G401.6 (cell line): ENCODE measurements at regions not wholly inside any gene's neighbourhood (a gene's known extent, or its start where the extent isn't known, plus 50 kb on each side); places are given as distances from the start of the nearest gene placed in this dataset.

Experiments used
- FAIRE-seq: peaks from 2 replicates; lab custom pipeline; 2012; peaks lifted over from hg19 to GRCh38; lab: Jason Lieb, UNC

DNA sequence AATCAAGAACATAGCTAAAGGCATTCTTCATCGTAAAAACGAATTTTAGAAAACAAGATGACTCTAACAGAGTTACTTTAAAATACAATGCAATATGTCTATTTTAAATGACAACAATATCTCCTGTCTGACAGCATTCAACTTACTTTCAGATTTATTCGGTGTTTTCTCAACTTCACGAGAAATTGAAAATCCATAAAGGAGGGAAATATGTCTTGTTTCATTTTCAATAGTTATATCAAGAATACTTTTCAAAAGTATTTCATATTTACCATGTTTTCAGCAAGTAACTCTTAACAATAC lies 254.8 kb downstream of the DAD1 start:
- FAIRE-seq, result no peak

DNA sequence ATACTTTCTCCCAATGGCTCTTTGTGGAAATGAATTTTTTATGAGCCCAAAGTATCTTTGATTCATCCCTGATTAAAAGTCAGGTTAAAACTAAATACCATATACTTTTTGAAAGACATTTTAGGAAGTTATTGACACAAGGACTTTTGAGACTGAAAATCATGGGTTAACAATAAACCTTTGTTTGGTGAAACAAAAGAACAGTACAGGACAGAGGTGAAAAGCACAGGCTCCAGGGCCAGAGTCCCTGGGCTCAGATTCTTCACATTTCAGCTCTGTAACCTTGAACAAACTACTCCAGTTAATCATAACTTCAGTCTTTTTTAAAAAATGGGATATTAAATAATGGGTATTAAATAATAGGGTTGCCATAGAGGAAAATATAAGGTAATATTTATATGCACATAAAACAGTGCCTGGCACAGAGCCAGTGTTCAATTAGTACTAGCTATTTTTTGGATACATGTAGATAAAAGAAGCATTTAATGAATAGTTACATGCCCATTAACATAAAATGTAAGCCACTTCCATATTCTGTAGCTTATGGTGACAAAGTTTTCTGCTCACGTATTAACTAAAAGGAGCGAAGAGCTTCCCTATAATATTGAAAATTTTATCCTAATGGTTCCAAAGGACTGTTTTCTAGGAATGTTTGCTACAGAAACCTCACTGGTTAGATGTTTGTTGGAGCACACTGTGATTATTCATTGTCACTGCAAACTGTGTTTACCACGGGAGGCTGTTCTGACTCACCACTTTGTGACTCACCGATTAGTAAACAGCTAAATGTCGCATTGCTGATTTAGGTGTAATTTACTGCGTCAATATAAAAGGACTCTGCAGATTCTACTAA lies 255.4 kb downstream of the DAD1 start:
- no peak for FAIRE-seq

GRCh38 chr14:22332686-22333421 lies 256.2 kb downstream of the DAD1 start:
- FAIRE-seq, result no peak

DNA sequence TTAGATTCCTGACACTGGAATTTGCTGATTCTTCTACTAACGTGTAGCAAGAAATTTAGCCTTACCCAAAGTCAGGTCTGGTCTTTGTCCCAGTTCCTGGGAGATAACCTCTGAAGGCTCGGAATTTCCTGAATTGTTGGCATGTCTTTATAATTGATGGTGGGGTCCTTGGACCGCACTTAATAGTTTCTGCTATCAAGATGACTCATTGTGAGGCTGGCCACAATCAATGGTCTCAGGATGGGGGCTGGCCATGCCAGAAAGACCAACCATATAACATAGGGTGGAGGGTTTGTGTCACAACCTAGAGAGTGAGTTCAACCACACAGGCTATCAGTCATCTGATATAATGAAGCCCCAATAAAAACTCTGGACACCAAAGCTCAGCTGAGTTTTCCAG lies 259.7 kb downstream of the DAD1 start:
- no peak for FAIRE-seq

- no peak for FAIRE-seq
Observed at GRCh38 chr14:22325676-22326400, 263.2 kb downstream of the DAD1 start.

GRCh38 chr14:22320362-22320750 lies 268.7 kb downstream of the DAD1 start:
- FAIRE-seq, result no peak

DNA sequence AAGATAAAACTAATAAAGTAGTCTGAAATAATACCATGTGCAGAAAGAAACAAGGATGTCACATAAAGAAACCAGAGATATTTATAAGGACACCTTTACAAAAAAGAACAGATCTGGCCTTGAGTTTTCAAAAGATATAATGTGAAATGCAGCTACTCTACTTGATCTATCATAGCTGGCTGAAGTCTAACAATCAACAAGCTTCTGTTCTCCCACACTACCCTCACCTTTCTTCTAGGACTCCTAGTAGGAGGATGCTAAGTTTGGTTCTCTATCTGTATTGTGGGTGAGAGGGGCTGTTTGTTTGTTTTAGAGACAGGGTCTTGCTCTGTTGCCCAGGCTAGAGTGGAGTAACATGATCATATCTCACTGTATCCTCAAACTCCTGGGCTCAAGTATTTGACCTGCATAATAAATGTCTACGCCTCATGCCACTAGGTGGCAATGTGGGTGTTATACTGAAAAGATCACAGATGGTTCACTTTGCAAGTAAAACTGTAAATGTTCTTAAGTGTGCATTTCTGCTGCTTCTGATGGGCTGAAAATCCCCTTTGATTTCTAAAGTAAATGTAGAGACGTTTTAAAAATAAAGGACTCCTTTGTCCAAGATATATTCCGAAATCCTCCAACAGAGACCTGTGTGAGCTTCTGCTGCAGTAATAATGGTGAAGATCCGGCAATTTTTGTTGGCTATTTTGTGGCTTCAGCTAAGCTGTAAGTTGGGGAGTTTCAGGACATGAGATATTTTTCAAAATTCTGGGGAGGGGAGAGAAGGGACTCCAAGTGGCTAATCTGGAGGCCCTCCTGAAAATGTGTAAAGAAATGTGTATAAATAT lies 269.3 kb downstream of the DAD1 start:
- FAIRE-seq, result peak; percentile 23

DNA sequence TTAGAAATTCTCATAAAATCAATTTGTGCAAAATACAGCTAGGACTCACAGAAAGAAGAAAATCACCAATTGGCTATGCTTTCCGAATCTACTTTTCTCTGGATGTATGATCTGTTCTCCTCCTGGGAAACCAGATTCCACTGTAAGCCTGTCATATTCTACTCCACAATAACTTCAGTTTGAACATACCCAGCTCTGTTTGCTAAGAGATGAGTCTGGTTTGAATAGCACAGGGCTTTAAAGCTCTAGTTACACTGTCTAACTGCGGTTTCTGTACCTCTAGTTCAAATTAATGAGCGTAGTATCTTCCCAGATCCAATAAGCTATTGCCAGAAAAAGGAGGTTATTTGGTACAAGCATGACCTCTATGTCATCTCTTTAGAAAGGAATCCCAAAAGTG lies 270.1 kb downstream of the DAD1 start:
- no peak for FAIRE-seq

- FAIRE-seq, result no peak
Observed at GRCh38 chr14:22316473-22316872, 272.6 kb downstream of the DAD1 start.

GRCh38 chr14:22315336-22315735 lies 273.7 kb downstream of the DAD1 start:
- FAIRE-seq, result no peak

DNA sequence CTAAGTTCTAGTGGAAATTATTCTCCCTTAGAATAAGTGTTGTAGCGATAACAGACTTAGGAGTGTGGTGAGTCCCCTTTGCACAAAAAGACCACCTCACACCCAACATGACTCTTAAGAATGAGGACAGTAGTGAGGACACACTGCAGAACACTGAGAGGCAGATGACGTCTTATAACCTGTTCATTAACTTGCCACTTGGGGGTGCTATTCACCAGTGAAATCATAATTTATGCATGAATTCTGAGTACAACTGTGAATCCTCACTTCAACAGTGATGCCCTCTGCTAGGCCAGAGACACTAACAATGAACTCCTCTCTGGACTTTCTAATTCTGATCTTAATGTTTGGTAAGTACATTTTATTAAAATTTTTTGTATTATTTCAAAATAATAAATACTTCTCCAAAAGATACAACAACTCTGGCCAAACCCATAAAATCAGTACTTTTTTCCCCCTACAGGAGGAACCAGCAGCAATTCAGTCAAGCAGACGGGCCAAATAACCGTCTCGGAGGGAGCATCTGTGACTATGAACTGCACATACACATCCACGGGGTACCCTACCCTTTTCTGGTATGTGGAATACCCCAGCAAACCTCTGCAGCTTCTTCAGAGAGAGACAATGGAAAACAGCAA lies 274.7 kb downstream of the DAD1 start:
- FAIRE-seq, result peak; percentile 47

GRCh38 chr14:22313172-22313801 lies 275.7 kb downstream of the DAD1 start:
- FAIRE-seq, result no peak

GRCh38 chr14:22311636-22312035 lies 277.4 kb downstream of the DAD1 start:
- no peak for FAIRE-seq

DNA sequence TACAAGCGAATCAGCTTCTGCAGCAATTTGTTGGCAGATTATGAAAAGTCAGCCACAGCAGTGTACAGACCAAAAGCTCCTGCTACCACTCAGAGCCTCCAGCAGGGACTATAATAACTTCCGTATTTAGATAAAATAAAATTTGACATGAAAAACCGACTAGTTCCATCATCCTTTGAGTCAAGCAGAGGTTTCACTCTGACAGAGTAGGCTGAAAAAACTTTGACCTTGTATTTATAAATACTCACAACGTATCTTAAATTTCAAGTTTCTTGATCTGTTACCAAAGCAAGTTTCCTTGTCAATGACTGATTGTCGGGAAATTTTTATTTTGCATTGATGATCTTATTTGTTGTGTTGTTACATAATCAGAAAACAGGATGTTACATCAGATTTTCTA lies 283.4 kb downstream of the DAD1 start:
- FAIRE-seq, result no peak

DNA sequence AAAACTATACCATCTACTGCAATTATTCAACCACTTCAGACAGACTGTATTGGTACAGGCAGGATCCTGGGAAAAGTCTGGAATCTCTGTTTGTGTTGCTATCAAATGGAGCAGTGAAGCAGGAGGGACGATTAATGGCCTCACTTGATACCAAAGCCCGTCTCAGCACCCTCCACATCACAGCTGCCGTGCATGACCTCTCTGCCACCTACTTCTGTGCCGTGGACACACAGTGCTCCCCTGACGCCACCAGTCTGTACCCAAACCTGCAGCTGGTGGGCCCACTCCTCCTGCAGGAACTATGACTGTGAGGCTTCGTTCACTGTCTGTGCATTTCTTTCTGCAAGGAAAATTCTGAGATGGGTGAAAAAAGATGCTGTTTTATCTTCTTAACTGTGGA lies 284.7 kb downstream of the DAD1 start:
- FAIRE-seq, result no peak

DNA sequence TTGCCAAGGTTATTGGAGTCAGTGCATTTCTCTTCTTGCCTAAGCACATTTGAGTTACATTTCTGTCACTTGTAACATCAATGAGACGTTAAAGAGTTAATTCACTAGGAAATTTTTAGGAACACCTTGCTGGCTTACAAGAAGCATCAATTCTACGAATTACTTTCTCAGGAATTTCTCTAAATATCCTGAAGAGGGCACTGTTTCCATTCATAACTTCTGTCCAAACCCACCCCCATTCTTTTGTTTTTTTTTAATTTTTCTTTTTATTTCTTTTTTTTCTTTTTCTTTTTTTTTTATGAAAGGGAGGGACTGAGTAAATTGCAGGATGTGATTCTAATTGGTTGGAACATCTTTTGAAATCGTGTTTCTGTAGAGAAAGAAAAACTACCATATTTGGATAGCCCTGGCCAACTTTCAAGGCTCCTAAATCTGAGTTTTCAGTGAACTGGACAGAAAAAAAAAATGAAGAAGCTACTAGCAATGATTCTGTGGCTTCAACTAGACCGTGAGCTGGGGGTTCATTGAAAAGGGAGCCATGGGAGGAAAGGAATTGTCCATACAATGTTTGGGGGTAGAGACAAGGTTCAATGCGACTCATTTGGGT lies 285.3 kb downstream of the DAD1 start:
- FAIRE-seq, result peak; percentile 94

DNA sequence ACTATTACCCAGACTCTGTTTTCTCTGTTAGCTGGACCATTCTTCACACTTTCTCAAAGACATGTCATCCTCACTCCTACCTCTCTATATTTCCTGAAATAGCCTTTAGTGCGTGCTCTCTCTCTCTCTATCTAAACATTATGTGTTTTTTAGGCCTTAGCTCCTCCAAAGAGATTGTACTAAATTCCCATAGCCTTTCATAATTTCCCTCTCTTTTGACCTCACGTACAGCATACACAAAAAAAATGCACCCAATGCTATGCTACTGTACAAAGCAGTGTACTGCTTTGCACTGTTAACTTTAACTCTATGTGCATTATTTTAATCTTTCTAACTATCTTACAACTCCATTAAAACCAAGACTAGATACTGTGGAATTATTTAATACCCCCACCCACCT lies 288.4 kb downstream of the DAD1 start:
- no peak for FAIRE-seq

GRCh38 chr14:22297376-22297775 lies 291.6 kb downstream of the DAD1 start:
- no peak for FAIRE-seq

- FAIRE-seq, result no peak
Observed at GRCh38 chr14:22296722-22297121, 292.3 kb downstream of the DAD1 start.

- FAIRE-seq, result no peak
Observed at GRCh38 chr14:22296088-22296487, 292.9 kb downstream of the DAD1 start.

GRCh38 chr14:22291406-22291805 lies 297.6 kb downstream of the DAD1 start:
- no peak for FAIRE-seq
